BJ (cell line): ENCODE measurements at regions not wholly inside any gene's neighbourhood (a gene's known extent, or its start where the extent isn't known, plus 50 kb on each side); places are given as distances from the start of the nearest gene placed in this dataset.

Experiments
- CTCF ChIA-PET: fragments of 350-600 bp; formaldehyde crosslinking; extraction: SDS; loops from one replicate; lab custom pipeline; 2021; ENCODE audit warnings: antibody characterized with exemption, inconsistent platforms; lab: Yijun Ruan, JAX
- POLR2A ChIA-PET: fragments of 300-600 bp; sonication (Branson Sonifier 250); formaldehyde crosslinking; extraction: SDS; loops from one replicate; lab custom pipeline; 2021; ENCODE audit warnings: antibody characterized with exemption; lab: Charles Lee
- DNase-seq: peaks from one replicate; pipeline ENCODE4 v3.0.0-alpha.2; 2011; ENCODE audit warnings: low read depth
- H3K27me3 ChIP-seq: 2 replicates; pipeline ENCODE4 v1.6.0; 2011; ENCODE audit warnings: low read length; ENCODE audit not compliant: control insufficient read depth, insufficient read depth
- H3K36me3 ChIP-seq: 2 replicates; pipeline ENCODE4 v1.5.1; 2011; ENCODE audit warnings: low read length; ENCODE audit not compliant: control insufficient read depth, insufficient read depth
- H3K4me3 ChIP-seq: 2 replicates; pipeline ENCODE4 v1.5.1; 2011; ENCODE audit warnings: low read depth, mild to moderate bottlenecking, control low read depth, low read length
- CTCF ChIP-seq: IDR thresholded peaks from 2 replicates; pipeline ENCODE4 v1.5.1; 2011; ENCODE audit warnings: low read depth, mild to moderate bottlenecking, control low read depth, inconsistent platforms, low read length, moderate library complexity; ENCODE audit not compliant: insufficient read depth

DNA sequence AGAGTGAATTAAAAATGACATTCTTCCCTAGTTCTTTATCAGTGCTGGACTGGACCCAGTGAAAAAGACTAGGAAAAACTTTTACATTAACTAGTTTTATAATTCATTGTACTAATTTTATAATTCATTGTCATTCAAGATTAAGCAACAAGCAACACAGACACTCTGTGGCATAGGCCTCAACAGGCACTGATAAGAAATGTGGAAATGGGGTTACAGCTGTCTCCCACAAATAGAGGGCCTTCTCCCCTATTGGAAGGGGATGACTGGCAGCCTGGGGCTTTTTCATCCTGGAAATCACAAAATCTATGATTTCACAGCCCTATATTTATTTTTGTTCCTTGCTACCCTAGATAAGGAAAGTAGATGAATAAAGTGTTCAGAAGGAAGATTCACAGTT is 370.6 kb downstream of the GBE1 start:
- H3K36me3 ChIP-seq = no peaks in the 10 kb centered on the region
- no peak for DNase-seq
- ChIA-PET POLR2A (no interaction called here), CTCF (no interaction called here)
- H3K27me3 ChIP-seq = no peaks in the 10 kb centered on the region
- H3K4me3 ChIP-seq = no peak overlapping the region
- TF ChIP-seq CTCF = no peak

GRCh38 chr3:81388191-81388590 is 373.3 kb downstream of the GBE1 start:
- no peak for TF ChIP-seq CTCF
- ChIA-PET POLR2A (no interaction called here), CTCF (no interaction called here)
- Histone ChIP-seq H3K4me3 (no peak overlapping the region), H3K27me3 (no peaks in the 10 kb centered on the region), H3K36me3 (no peaks in the 10 kb centered on the region)
- DNase-seq = no peak

DNA sequence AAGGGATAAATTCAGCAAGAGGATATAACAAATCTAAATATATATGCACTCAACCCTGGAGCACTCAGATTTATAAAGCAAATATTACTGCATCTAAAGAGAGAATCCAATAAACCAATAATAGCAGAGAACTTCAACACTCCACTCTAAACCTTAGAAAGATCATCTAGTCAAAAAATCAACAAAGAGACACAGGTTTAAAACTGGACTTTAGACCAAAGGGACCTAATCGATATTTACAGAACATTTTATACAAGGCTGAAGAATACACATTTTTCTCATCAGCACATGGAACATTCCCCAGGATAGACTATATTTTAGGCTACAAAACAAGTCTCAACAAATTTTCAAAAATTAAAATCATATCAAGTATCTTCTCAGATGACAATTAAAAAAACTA is 379.0 kb downstream of the GBE1 start:
- CTCF ChIA-PET = no interaction called here

GRCh38 chr3:81380234-81380633 is 381.2 kb downstream of the GBE1 start:
- POLR2A ChIA-PET = no interaction called here

More for the DNA sequence above, 379.0 kb downstream of the GBE1 start:
- TF ChIP-seq CTCF = no peak
- no peak for DNase-seq
- Histone ChIP-seq H3K27me3 (no peaks in the 10 kb centered on the region), H3K4me3 (no peak overlapping the region), H3K36me3 (no peaks in the 10 kb centered on the region)
- POLR2A ChIA-PET = no interaction called here

DNA sequence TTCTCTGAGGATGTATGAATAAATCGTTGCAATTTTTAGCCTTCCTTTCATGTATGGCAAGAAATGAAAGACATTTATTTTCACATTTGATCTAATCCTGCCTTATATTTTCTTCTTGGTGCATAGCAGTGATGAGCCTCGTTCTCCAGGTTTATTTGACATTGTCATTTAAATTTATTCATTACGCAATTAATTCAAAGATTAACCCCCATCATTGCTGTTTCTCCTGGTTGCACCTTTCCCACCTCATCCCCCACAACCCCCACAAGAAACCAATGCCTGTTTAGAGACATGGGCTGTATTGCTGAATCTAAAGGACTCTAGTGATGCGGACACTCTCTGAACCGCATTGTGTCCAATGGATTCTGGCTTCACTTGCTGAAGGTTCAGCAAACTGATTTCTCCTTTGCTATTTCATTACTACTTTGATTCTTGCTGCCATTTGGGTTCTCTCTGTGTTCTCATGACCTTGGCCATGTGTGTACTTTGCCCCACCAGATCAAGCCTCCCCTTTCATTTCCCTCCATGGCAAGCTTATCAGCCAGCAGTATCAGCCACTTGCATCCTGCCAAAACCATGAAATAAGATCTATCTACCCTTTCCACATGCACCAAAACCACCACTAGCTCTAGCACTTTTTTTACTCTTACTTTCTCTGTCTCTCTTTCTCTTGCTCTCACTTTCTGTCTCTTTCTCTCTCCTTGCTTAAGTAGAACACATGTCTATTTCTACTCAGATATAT is 382.7 kb downstream of the GBE1 start:
- ChIA-PET CTCF (no interaction called here), POLR2A (no interaction called here)
- no peak for TF ChIP-seq CTCF
- Histone ChIP-seq H3K36me3 (no peaks in the 10 kb centered on the region), H3K4me3 (no peak overlapping the region), H3K27me3 (0 out of 2 replicates have a peak, but pooled peaks cover 2% of the 10 kb centered on the region)
- no peak for DNase-seq

More at GRCh38 chr3:81380234-81380633, 381.2 kb downstream of the GBE1 start:
- Histone ChIP-seq H3K27me3 (no peaks in the 10 kb centered on the region), H3K4me3 (no peak overlapping the region), H3K36me3 (no peaks in the 10 kb centered on the region)
- TF ChIP-seq CTCF = no peak
- CTCF ChIA-PET = no interaction called here
- DNase-seq = no peak
